Smooth muscle cell of the brain vasculature (primary cell): ENCODE measurements at regions not wholly inside any gene's neighbourhood (a gene's known extent, or its start where the extent isn't known, plus 50 kb on each side); places are given as distances from the start of the nearest gene placed in this dataset.
A peak's percentile ranks its signal among the peaks of the same experiment; 100 is the strongest.
"Not testable (repeated sequence)": the region's sequence is repeated elsewhere in the genome, so short reads cannot be mapped to it uniquely, and the experiment has no call there.

Experiments
- DNase-seq: peaks from one replicate; pipeline ENCODE4 v3.0.0-alpha.2; 2012; ENCODE audit warnings: low read depth, low spot score

DNA sequence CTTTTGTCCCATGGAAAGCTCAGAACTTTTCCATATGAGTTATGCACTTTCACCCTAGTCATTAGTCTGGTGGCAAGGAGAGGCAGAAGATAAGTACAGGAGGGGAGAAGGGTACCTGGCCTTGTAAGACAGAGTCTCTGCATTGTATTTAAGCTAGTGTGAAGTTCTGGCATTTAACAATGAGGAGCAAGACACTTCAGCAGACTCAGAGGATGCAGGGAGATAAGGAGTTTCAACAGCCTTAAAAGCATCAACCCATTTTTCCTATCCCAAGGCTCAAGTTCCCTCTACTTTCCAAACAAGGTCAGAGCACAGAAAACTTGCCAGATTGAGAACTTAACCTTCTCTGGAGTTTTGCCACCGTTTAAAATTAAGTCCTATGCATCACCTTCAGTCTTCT, 348.2 kb upstream of the VRK2 start:
- no peak for DNase-seq

DNA sequence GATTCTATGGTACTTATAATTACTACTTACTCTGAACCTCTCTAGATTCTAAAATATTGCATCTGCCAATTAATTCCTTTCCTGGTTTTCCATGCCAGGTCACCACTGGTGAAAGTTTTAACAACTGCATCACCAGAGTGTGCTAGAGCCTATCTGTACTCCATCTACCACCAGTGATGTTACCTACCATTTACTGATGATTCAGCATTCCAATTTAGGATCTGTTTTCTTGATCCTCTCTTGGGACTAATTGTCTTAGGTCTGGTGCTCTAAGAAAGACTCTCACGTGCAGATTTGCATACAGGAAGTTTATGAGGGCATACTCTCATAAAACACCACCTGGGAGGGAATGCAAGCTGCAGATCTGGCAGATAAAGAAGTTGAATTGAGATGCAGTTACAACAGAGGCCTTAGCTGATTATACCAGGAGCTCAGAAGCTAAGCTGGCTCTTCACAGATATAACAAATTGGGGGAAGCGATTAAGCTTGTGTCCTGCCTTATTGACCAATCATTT, 347.6 kb upstream of the VRK2 start:
- DNase-seq, result no peak

DNA sequence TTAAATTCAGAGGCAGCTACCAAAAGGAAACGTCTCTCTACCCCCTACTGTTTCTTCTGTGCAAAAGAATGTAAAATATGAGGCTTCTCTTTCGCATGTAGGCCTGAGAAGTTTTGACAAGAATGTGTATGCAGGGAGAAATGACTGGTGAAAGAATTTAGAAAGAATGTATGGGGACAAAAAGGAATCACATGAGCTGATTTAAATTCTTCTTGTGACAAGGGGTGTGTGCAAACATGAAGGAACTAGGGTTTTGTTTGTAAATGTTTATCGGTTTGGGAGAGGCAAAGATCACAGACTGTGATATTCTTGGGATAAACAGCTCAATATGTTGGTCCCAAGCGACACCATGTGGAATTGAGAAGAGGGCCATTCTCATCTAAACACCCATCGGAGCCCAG, 345.2 kb upstream of the VRK2 start:
- DNase-seq, result peak; percentile 3

DNA sequence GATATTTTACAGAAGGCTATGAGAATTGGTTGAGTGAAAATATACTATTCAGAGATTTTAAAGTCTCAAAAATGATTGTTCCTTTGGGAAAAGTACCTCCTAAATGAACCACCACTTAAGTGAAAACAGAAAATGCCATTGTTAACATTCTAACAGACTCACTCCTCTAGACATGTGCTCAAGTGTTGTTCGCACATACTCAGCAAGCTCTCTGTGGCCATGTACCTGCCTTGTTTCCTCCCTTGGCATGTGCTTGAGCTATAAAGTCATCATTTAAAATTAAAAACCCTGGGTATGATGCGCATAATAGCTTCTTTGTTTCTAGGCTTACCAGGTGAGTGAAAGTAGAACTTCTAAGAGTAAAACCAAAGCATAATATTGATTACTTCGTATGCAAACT, 343.2 kb upstream of the VRK2 start:
- no peak for DNase-seq

DNA sequence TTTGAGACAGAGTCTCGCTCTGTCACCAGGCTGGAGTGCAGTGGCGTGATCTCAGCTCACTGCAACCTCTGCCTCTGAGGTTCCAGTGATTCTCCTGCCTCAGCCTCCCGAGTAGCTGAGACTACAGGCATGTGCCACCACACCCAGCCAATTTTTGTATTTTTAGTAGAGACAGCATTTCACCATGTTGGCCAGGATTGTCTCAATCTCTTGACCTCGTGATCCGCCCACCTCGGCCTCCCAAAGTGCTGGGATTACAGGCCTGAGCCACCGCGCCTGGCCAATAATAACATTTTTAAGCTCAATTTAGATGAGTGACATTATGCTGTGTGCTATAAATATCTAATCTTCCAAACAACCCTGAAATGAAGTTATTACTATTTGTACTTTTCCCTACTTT, 338.8 kb upstream of the VRK2 start:
- DNase-seq, result not testable (repeated sequence)

DNA sequence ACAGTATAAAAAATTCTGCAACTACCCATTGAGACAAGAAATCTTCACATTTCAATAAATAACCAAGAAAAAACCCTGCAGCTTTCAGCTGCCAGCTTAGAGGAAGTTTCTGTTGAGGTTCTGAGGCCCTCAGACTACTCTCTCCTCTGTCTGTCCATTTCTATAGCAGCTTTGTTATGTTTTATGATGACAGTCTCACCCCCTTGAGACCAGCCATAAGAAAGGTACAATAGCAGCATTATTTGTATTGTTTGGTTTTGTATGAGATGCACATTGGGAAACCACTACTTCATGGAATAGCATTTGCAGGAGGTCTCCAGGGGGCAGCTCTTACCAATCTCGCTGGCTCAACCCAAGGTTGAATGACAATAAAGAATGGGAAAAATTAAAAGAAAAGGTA, 334.6 kb upstream of the VRK2 start:
- no peak for DNase-seq

DNA sequence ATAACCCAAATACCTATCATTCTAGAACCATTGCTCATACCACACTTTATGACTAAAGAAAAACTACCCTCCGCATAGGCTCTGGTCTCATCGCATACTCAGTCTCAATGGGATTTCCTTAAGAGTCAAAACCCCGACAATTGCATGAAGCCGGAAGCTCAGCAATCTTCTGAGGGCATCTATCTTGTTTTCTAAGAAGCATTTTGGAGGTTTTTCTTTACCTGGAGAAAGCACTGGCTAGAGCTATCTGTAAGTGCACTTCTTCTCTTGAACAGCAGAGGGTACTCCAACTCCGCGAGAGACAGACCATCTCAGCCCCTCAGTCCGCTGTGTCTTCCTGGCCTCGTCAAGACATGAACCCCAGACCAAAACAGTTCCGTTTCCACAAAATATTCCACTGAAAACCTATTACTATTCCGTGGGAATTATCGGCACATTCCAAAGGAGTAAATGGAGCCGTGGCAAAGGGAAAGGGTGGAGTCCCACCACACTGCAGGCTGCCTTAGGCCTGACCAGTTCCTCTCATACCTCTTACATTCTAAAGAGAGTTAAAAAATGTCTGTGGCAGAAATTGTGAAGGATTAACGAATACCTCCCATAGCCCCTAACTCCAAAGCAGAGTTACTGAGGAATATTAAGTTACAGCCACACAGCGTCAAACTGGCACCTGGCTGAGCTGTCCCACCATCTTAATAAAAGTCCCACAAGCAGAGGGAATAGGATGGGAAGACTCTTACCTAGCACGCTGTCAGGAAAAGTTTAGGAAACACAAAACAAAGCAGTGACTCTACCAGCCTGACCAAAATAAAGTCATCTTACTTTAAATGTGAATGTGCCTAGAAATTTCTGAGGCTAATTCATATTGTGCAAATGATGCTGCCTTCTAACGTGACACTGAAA, 325.6 kb upstream of the VRK2 start:
- peak; percentile 32 for DNase-seq

DNA sequence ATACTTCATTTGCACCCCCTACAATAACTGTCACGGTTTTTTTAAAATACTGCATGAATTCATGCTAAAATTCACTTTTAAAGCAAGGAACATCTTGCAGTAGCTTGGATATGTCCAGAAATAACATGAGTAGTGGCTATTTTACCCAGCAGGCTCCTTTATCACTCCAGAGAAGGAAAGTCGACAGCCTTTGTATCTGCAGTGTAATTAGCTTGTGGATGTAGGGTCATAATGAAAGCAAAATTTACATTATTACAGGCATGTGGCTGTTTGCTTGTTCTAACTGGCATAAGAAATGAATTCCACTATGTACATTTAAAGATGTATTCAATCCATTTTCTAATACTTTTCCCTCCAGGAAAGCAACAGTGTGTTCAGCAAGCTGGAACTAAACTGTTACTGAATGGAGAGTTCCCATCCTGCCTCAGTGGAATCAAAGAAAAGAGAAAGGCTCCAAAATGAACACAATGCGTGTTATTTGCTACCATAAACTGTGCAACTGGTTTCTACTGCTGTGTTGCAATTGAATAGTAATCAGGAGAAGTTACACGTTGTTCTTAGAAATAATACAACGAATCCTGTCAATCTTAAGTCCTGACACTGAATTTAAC, 321.2 kb upstream of the VRK2 start:
- no peak for DNase-seq

DNA sequence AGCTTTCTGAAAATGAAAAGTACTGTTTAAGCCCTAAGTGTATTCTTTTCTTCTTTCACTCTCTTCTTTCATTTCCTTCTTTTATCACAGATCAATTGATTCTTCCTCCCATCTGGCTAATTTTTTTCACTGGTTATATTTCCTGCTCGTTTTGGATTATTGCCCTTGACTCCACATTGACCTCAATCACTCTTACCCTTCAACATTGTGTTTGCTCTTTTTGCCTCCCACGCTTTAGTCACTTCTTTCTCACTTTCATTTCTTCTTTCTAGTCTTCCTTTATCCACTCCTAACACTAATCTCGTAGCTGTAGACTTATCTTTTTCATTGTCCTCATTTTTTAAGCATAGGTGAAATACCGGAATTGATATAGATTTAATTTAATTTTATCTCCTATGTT, 320.3 kb upstream of the VRK2 start:
- no peak for DNase-seq

DNA sequence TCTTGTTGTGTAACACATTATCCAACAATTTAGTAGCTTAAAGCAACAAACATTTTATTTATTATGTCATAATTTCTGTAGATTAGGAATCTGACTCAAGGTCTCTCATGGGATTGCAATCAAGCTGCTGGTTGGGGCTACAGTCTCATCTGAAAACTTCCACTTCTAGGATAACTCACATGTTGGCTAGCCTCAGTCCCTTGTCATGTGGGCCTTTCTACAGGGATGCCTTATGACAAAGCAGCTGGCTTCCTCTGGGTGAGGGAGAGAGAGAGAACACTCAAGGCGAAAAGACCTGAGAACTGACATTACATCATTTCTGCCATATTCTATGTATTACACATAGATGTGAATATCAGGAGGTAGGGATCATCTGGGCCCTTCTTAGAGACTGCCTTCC, 317.9 kb upstream of the VRK2 start:
- no peak for DNase-seq

DNA sequence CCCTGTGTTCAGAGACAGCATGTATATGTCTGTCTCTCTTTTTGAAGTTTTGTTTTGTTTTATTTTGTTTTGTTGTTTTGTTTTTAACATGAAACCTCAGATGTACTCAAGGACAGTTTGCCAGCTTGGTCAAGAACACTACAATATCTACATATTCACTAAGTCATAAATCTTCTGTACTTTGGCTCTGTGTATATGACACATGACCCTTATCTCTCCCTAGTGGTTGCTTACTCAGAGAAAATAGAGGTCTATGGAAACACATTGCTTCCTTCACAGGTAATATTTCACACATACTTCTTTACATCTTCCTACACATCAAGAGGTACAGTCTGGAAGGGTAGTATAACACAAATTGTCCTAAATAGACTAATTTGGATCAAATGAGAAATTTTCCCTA, 312.6 kb upstream of the VRK2 start:
- no peak for DNase-seq

DNA sequence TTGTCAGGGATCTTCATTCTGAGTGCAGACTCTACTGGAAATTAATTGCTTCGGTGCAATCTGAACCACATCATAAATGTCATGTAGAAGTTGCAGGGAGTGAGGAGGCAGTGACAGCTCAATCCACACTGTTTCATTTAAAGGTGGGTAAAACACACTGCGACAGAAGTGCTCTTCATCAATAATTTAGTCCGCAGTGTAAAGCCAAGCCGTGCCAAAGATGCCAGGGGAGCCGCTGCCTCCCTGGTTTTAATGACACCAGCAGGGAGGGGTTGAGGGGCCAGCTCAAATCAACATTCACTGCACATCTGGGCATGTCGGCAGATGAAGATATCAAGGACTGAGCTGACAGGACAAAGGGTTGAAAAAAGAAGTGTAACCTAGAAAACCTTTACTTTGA, 305.7 kb upstream of the VRK2 start:
- DNase-seq, result no peak

DNA sequence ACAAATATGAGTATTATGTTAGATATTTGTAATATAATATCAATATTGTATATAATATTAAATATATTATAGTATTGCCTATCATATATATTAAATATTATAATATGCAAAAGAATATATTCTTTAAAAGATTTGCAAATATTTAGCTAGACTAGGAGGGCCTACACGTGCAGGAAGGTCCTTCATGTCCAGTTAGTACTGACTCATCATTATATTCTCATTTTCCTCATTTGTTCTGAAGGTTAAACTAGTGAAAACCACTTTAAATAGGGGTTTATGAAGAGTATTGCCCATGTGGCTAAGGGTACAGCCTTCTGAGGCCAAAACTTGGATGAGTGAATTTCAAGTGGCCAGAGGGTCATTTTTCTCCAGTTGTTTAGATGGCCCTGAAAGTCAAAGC, 293.0 kb upstream of the VRK2 start:
- no peak for DNase-seq

DNA sequence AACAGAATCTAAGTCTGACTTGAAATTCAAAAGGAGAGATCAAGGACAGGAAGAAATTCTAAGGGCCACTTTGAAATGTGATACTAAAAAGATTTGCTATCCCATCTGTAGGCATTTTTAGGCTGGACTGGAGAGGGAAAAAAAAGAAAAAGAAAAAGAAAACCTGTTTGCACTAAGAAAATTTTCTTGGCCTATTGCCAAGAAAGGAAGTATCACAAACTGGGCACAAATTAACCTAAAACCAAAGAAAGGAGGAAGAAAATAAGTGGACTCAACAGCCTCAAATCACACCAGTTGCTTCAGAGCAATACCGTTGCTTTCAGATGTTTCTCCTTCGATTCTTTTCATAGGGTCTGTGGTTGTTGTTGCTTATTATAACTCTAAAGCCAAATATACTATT, 287.9 kb upstream of the VRK2 start:
- no peak for DNase-seq

DNA sequence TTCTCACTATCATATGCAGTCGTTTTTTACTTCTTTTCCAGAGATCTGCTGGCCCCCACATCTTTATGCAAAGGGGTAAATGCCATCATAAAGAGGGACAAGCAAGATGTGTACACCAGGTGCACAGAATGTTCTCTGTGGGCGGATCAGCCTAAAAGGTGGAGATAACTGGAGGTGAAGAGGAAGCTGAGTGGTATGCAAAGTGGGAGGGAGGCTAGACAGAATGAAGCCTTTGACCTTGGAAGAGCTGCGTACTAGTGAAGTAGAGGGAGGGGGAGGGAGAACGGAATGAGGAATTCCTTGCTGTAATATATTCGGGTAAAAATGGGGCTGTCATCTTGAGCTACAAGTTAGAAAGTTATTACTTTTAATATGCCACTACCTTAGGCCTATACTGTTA, 287.5 kb upstream of the VRK2 start:
- DNase-seq, result no peak

DNA sequence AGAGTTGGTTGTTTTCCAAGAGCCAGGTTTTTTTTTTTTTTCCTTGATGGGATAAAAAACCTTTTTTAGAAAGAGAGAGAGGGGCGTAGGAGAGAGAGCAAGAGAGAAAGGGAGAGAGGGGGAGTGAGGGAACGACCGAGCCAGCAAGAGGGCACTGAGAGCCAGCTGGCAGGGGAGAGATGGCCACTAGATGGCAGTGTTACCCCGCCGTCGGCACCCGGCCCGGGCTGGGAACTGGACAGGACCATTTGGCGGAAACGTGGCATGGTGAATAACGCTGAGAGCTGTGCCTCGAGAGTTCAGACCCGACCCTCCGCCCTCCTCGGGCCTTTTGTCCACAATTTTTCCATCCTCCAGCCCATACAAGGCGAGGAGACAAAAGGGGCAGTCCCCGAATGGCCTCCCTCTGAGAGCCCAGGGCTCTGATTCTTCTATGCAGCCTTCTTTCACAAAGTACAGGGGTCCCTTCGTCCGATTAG, 286.7 kb upstream of the VRK2 start:
- DNase-seq, result peak; percentile 41

DNA sequence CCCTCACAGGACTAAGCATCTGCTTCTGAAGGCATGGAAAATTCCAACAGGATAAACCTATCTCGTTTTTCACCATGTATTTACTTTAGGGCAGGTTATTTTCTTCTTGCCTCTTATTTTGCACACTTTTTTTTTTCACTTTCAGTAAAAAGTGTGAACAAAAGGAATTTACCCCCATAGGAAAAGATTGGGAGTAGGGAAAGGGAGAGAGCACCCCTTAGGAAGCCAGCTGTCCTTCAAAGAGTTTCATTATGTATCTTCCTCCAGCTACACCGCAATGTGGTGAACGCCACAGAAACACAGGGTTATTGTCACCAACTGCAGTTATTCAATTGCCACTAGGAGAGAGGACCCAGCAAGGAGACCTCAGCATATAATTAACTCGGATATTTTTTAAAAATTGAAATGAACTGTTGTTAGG, 286.2 kb upstream of the VRK2 start:
- no peak for DNase-seq

DNA sequence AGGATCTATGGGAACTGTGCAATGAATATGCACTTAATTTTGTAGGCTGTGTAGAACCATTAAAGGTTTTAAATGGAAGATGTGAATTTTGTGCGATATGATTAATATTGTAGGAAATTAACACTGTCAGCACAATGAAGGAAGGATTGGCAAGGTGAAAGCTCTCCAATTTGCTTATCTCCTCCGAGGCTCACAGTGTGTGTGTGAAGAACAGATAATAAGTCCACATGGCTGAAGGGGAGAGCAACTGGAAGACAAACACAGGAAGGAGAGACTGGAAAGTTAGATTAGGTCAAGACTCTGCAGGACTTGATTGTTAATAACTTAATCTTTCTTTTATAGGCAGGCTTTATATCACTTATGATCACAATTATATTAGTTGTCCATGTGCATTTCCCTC, 269.7 kb upstream of the VRK2 start:
- DNase-seq, result no peak

DNA sequence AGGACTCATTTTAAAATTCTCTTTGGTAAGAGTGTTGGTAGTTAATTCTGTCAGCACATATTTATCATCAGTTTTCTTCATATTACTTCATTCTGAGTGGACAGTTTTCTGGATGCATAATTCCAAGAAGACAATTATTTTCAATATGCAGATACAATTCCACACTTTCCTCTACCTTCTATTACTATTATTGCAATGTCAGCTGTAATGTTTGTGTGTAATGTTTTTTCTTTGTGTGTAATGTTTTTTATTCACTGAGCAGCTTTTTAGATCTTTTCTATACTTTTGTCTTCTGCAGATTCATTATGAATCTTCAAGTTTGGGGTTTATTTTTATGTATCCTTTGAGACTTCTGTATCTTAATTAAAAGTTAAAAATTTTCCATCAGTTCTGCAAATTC, 264.0 kb upstream of the VRK2 start:
- DNase-seq, result no peak

DNA sequence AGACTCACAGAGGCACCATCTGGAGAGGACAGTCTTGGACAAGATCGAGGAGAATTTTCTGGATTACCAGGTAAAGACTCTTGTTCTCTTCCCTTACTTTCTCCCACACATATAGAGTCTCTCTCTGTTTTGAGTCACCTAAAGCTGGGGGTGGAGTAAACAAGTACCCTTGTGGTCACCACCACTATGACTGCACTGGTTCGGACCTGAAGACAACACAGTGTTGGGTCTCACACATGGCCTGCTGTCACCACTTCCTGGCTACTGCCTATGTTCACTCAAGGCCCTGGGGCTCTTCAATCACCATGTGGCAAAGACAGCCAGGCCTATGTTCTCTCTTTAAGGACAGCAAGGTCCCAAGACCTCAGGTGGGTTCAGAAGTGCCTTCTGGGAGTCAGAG, 253.3 kb upstream of the VRK2 start:
- no peak for DNase-seq

DNA sequence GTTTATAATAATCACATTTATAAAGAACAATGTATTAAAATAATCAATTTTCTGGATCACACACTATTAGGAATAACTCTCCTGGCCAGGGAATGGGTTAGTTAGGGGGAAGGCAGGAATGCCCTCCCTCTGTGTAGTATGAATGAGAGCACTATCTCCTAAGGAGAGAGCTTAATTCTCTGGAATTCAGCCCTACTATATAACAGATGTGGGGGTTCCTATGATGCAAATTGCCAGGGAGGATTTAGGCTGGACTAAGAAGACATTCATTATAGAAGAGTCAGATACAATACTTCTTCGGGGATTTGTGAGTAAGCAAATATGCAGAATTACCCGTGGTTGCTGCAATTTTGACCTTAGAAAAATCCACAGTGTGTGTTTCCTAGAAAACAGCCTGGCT, 250.1 kb upstream of the VRK2 start:
- DNase-seq, result no peak

DNA sequence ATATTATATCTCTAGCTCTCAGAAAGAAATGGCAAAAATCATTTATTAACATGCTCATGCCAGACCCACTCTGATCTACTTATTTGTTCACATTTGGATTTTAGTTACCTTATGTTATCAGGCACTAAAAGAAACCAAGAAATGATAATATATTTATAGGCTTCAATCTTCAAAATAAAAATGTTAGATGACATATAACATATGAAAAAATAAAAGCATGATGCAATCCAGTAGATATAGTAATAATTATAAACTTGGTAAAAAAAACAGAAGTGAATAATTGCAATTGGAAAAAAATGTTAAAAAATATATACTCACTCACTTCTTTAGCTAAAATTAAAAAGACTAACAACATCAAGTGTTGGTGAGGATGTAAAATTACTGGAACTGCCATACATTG, 248.3 kb upstream of the VRK2 start:
- DNase-seq, result no peak

DNA sequence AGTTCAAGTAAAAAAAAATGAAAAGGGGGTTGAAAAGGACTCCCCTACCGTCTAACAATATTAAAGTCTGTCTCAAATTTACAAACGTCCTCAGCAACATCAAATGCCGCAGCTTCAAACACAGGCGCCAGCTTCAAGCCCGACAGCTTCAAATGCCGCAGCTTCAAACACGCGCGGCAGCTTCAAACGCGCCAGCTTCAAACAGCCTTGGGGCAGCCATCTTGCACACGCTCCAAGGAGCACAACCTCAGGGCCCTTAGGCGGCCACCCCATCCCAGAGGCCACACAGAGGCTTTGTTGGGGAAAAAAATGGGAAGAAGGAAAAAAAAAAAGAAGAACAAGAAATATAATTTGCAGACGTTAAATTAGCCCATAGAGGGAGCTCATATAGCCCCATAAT, 244.4 kb upstream of the VRK2 start:
- DNase-seq, result no peak
